BJ (cell line): ENCODE measurements at regions not wholly inside any gene's neighbourhood (a gene's known extent, or its start where the extent isn't known, plus 50 kb on each side); places are given as distances from the start of the nearest gene placed in this dataset. TPM values are rescaled to one million over a fixed set of nuclear protein-coding genes. Genes with fewer than 3 reads are reported as not detected.

Experiments used
- CTCF ChIA-PET: fragments of 350-600 bp; formaldehyde crosslinking; extraction: SDS; loops from one replicate; lab custom pipeline; 2021; ENCODE audit warnings: antibody characterized with exemption, inconsistent platforms; lab: Yijun Ruan, JAX
- POLR2A ChIA-PET: fragments of 300-600 bp; sonication (Branson Sonifier 250); formaldehyde crosslinking; extraction: SDS; loops from one replicate; lab custom pipeline; 2021; ENCODE audit warnings: antibody characterized with exemption; lab: Charles Lee
- DNase-seq: peaks from one replicate; pipeline ENCODE4 v3.0.0-alpha.2; 2011; ENCODE audit warnings: low read depth
- H3K27me3 ChIP-seq: 2 replicates; pipeline ENCODE4 v1.6.0; 2011; ENCODE audit warnings: low read length; ENCODE audit not compliant: control insufficient read depth, insufficient read depth
- H3K36me3 ChIP-seq: 2 replicates; pipeline ENCODE4 v1.5.1; 2011; ENCODE audit warnings: low read length; ENCODE audit not compliant: control insufficient read depth, insufficient read depth
- H3K4me3 ChIP-seq: 2 replicates; pipeline ENCODE4 v1.5.1; 2011; ENCODE audit warnings: low read depth, mild to moderate bottlenecking, control low read depth, low read length
- CTCF ChIP-seq: IDR thresholded peaks from 2 replicates; pipeline ENCODE4 v1.5.1; 2011; ENCODE audit warnings: low read depth, mild to moderate bottlenecking, control low read depth, inconsistent platforms, low read length, moderate library complexity; ENCODE audit not compliant: insufficient read depth
- small RNA-seq: library from RNA; depleted of rRNA; stranded (forward); fragments of <200 nt; gene quantifications from one replicate; pipeline ENCODE3, GENCODE V24; 2012; ENCODE audit warnings: low replicate concordance, low read depth; ENCODE audit not compliant: insufficient read length

GRCh38 chr5:98714710-98715288, 58.7 kb upstream of the RGMB start:
- Histone ChIP-seq H3K36me3 (no peaks in the 10 kb centered on the region), H3K4me3 (no peak overlapping the region), H3K27me3 (no peaks in the 10 kb centered on the region)
- CTCF ChIA-PET: no interaction called here
- TF ChIP-seq CTCF: no peak
- POLR2A ChIA-PET: no interaction called here
- DNase-seq: no peak

DNA sequence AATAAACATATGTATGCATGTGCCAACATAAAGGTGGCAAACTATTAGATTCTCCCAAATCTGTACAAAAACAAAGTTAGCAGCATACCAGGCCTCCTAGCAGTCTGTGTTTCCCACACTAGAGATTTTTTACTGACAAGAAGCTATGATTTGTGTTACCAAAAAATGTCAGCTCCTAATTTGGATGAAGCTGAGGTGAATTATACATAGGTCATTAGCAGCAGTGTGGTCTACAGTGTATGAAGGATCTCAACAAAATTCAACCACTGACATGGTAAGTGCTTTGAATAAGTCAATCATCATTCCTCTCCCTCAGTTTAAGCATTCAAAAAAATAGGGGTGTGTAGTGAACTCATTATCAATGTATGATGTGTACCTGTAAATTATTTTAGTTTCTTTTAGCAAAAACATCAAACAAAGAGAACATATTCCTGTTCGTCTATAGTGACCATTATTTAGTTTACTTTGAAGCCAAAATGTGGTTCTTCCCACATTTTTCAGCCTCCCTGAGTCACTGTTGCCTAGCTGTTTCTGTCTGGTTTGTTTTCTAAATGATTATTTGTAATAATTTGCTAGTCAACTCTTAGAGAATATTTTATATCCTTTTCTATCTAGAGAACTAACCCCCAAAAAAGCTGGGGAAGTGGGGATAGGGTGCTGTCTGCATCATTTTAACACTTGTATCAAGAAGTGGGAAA, 52.1 kb upstream of the RGMB start:
- no peaks in the 10 kb centered on the region for H3K36me3 ChIP-seq
- ChIA-PET CTCF (interaction anchor here (0.9 to 1.3 kb wide), 2 partner anchors 9 to 11 kb away, joined by 3 to 4 read pairs; no protein-coding TSS in a partner anchor), POLR2A (interaction anchor here (0.8 kb wide), 1 partner anchor 613 kb away, joined by 5 read pairs; no protein-coding TSS in a partner anchor)
- no peaks in the 10 kb centered on the region for H3K27me3 ChIP-seq
- TF ChIP-seq CTCF: no peak
- no peak overlapping the region for H3K4me3 ChIP-seq
- no peak for DNase-seq

DNA sequence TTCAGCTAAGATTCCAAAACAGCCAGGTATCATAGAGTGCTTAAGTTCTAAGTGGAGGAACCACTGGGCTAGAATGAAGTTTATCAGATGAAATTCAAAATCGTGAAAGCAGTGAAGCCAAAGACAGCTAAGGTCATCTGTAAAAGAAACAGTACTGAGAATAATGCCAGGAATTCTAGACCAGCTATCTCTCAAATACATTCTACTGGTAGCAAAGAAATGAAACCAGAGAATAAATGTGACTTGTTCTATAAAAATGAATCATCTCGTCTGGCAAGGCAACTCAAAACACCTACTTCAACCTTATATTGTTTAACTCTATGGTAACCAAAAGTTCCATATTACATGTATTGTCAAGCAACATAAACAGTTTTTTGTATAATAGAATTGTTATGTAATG, 51.3 kb upstream of the RGMB start:
- ChIA-PET CTCF (no interaction called here), POLR2A (interaction anchor here (0.5 kb wide), 1 partner anchor 50 kb away, joined by 3 read pairs; no protein-coding TSS in a partner anchor)
- no peaks in the 10 kb centered on the region for H3K27me3 ChIP-seq
- no peak for DNase-seq
- H3K36me3 ChIP-seq: no peaks in the 10 kb centered on the region
- H3K4me3 ChIP-seq: no peak overlapping the region
- no peak for TF ChIP-seq CTCF

DNA sequence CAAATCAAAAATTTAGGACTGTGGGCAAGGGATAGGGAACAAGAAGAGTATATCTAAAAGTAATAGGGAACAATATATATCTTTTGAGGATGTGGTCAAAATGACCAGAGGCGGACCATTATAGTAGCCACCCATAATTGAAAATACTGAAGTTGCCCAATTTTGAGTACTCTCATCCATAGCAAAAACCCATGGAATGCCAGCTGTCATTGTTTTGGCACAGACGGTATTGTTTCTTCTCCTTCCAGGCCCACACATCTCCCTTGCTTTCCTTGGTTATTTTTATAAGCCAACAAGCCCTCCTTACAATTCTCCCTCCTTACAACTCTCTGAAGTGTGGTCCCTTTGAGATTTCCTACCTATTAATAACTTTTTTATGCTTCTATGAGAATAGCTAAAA, 50.4 kb upstream of the RGMB start:
- CTCF ChIA-PET: no interaction called here
- POLR2A ChIA-PET: no interaction called here
- no peak overlapping the region for H3K4me3 ChIP-seq

More for the DNA sequence above, 50.4 kb upstream of the RGMB start:
- TF ChIP-seq CTCF: no peak
- DNase-seq: no peak
- H3K27me3 ChIP-seq: no peaks in the 10 kb centered on the region
- no peaks in the 10 kb centered on the region for H3K36me3 ChIP-seq

Small RNA genes in the stretch of these regions (small RNA-seq; reads per million reads assigned to genes)
- gene AC008834.1 (not detected), gene AC074133.1 (not detected), gene MRPS35P2 (not detected)
